HEK293T (cell line): ENCODE measurements at regions not wholly inside any gene's neighbourhood (a gene's known extent, or its start where the extent isn't known, plus 50 kb on each side); places are given as distances from the start of the nearest gene placed in this dataset.

ENCODE experiments used
- BHLHE40 ChIP-seq: fragments of 450-650 bp; IDR thresholded peaks from 2 replicates; pipeline ENCODE4 v1.6.1; 2016; ENCODE audit warnings: mild to moderate bottlenecking, moderate library complexity, borderline replicate concordance
- ELF4 ChIP-seq: fragments of 450-650 bp; IDR thresholded peaks from 2 replicates; pipeline ENCODE4 v1.6.1; 2017; ENCODE audit warnings: antibody characterized with exemption
- HDGF ChIP-seq: fragments of 450-650 bp; IDR thresholded peaks from 2 replicates; pipeline ENCODE4 v1.6.1; 2017; ENCODE audit warnings: antibody characterized with exemption, borderline replicate concordance
- PKNOX1 ChIP-seq: fragments of 450-650 bp; IDR thresholded peaks from 2 replicates; pipeline ENCODE4 v1.6.1; 2016
- SP1 ChIP-seq: fragments of 450-650 bp; IDR thresholded peaks from 2 replicates; pipeline ENCODE4 v1.6.1; 2017

- TF ChIP-seq BHLHE40, result no peak
- TF ChIP-seq ELF4, result no peak
- no peak for TF ChIP-seq SP1
- TF ChIP-seq PKNOX1, result peak; percentile 34; the same call in 1 of the 2 replicates
- no peak for TF ChIP-seq HDGF
These were observed 72.1 kb upstream of the MYCBP2 start for GRCh38 chr13:77398825-77399620.
